ENCODE measurements at regions not wholly inside any gene's neighbourhood (a gene's known extent, or its start where the extent isn't known, plus 50 kb on each side); places are given as distances from the start of the nearest gene placed in this dataset.

DNA sequence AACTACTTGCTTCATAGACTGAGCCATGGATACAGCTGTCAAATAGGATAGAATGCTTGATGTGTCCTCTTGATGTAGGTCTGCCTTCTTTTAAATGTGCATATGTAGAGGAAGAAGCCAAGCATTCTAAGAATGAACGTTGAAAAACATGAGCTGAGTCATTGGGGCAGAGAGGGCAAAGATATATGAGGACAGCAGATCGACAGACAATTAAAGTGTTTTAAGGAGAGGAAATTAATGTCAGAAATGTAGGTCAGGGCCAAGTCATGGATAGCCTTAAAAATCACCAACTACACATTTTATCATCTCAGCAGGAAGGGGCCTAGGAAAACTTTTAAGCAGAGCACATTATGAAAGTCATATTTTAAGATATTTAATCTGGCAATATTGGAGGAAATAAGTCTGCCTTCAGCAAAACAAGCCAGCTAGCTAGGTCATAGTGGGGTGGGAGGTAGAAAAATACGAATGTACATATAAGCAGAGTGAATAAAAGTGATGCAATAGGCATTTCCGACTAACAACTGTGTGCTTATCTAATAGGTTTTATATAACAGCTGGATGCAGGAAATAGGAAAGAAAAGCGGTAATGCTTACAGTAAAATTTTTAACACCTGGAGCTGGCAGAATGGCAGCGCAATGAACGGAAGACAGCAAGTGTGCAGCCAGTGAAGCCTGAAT, 638.3 kb upstream of the TPK1 start:
- H3K4me1 ChIP-seq (ENCODE audit: control insufficient read depth in 2 of 2, insufficient read depth in 2 of 2, low read length in 2 of 2) = no peaks in the 10 kb centered on the region
- WGBS (ENCODE audit: insufficient coverage) = 80% methylated on average over 4 of the region's 7 CpGs
- TF ChIP-seq EZH2 (IDR thresholded peaks at IDR 0.05; ENCODE audit: borderline replicate concordance, insufficient read depth, low read depth, low read length, poor library complexity, severe bottlenecking) (no peak), CTCF (IDR thresholded peaks at IDR 0.05) (no peak)

DNA sequence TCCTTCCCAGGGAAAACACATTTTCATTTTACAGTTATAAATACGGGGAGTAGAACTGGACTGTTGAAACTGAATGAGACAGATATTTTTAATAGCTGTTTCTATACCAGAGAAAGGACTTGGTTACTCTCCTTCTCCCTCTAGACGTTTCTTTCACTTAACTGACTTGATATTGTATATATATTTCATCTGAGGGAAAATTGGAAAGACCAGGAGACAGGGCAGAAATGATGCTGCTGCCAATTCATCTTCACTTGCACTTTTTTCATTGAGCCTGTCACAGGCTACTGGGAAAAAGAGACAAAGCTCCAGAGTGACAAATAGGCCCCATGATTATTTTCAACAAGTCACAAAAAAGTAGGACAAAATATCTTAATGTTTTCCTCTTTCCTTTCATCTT, 636.0 kb upstream of the TPK1 start:
- Mint-ChIP-seq H3K27ac (no peak overlapping the region), H3K9me3 (ENCODE audit: insufficient read depth) (no peaks in the 10 kb centered on the region), H3K27me3 (no peaks in the 10 kb centered on the region), H3K4me3 (no peak overlapping the region), H3K4me1 (no peaks in the 10 kb centered on the region)
- no peak for TF ChIP-seq EZH2 (IDR thresholded peaks at IDR 0.05; ENCODE audit: borderline replicate concordance, insufficient read depth, low read depth, low read length, poor library complexity, severe bottlenecking)
- TF ChIP-seq CTCF (IDR thresholded peaks at IDR 0.05) = no peak
- Histone ChIP-seq H3K9ac (ENCODE audit: low read length) (no peak overlapping the region), H3K27me3 (replicated peaks in 1 of 4; ENCODE audit: control extremely low read depth in 1 of 4, control insufficient read depth in 3 of 4, insufficient read depth in 4 of 4, low read length in 3 of 4) (no peaks in the 10 kb centered on the region), H3K36me3 (replicated peaks in 1 of 2; ENCODE audit: control extremely low read depth in 1 of 2, control insufficient read depth in 1 of 2, extremely low read depth in 1 of 2, insufficient read depth in 2 of 2, low read length in 1 of 2) (no peaks in the 10 kb centered on the region), H3K4me3 (ENCODE audit: control extremely low read depth in 1 of 5, extremely low read depth in 1 of 5, insufficient read depth in 1 of 5, low read depth in 2 of 5, low read length in 4 of 5) (no peak overlapping the region), H3K79me2 (ENCODE audit: control insufficient read depth, insufficient read depth, low read length) (no peaks in the 10 kb centered on the region), H3K9me3 (ENCODE audit: control extremely low read depth in 1 of 3, control insufficient read depth in 2 of 3, insufficient read depth in 1 of 3, low read length in 2 of 3) (no peaks in the 10 kb centered on the region), H2AFZ (ENCODE audit: insufficient read depth, low read depth, low read length, poor library complexity, severe bottlenecking) (no peak overlapping the region), H3K4me2 (replicated peaks; ENCODE audit: low read depth, low read length, poor library complexity, severe bottlenecking) (no peak overlapping the region), H3K4me1 (ENCODE audit: control insufficient read depth in 2 of 2, insufficient read depth in 2 of 2, low read length in 2 of 2) (no peaks in the 10 kb centered on the region), H4K20me1 (ENCODE audit: control insufficient read depth, insufficient read depth, low read length, poor library complexity, severe bottlenecking) (no peaks in the 10 kb centered on the region), H3K27ac (ENCODE audit: low read length in 2 of 2) (no peak overlapping the region)
- no peak for DNase-seq
- ChIA-PET POLR2A (no interaction called here), CTCF (no interaction called here)
- ATAC-seq (ENCODE audit: low read depth) = no peak
- WGBS (ENCODE audit: insufficient coverage) = no CpG with 5 or more reads among the region's 2 CpGs
- intact Hi-C loops (cut with micrococcal nuclease) = no loop called here

More for the DNA sequence above, 638.3 kb upstream of the TPK1 start:
- Histone ChIP-seq H3K79me2 (ENCODE audit: control insufficient read depth, insufficient read depth, low read length) (no peaks in the 10 kb centered on the region), H3K9me3 (ENCODE audit: control extremely low read depth in 1 of 3, control insufficient read depth in 2 of 3, insufficient read depth in 1 of 3, low read length in 2 of 3) (no peaks in the 10 kb centered on the region), H3K27ac (ENCODE audit: low read length in 2 of 2) (no peak overlapping the region), H3K36me3 (replicated peaks in 1 of 2; ENCODE audit: control extremely low read depth in 1 of 2, control insufficient read depth in 1 of 2, extremely low read depth in 1 of 2, insufficient read depth in 2 of 2, low read length in 1 of 2) (no peaks in the 10 kb centered on the region), H4K20me1 (ENCODE audit: control insufficient read depth, insufficient read depth, low read length, poor library complexity, severe bottlenecking) (no peaks in the 10 kb centered on the region), H3K9ac (ENCODE audit: low read length) (no peak overlapping the region), H3K27me3 (replicated peaks in 1 of 4; ENCODE audit: control extremely low read depth in 1 of 4, control insufficient read depth in 3 of 4, insufficient read depth in 4 of 4, low read length in 3 of 4) (no peaks in the 10 kb centered on the region), H2AFZ (ENCODE audit: insufficient read depth, low read depth, low read length, poor library complexity, severe bottlenecking) (no peak overlapping the region), H3K4me2 (replicated peaks; ENCODE audit: low read depth, low read length, poor library complexity, severe bottlenecking) (no peak overlapping the region), H3K4me3 (ENCODE audit: control extremely low read depth in 1 of 5, extremely low read depth in 1 of 5, insufficient read depth in 1 of 5, low read depth in 2 of 5, low read length in 4 of 5) (no peak overlapping the region)
- intact Hi-C loops (cut with micrococcal nuclease) = no loop called here
- Mint-ChIP-seq H3K4me1 (no peaks in the 10 kb centered on the region), H3K27ac (no peak overlapping the region), H3K9me3 (ENCODE audit: insufficient read depth) (no peaks in the 10 kb centered on the region), H3K4me3 (no peak overlapping the region), H3K27me3 (no peaks in the 10 kb centered on the region)
- ChIA-PET POLR2A (no interaction called here), CTCF (no interaction called here)
- no peak for ATAC-seq (ENCODE audit: low read depth)
- no peak for DNase-seq
